Liver (tissue), 7 donors: ENCODE measurements at regions not wholly inside any gene's neighbourhood (a gene's known extent, or its start where the extent isn't known, plus 50 kb on each side); places are given as distances from the start of the nearest gene placed in this dataset.

Experiments
- DNase-seq: peaks from one replicate; pipeline ENCODE4 v3.0.0-alpha.2; 2017; ENCODE audit warnings: low spot score
- H3K27ac ChIP-seq, 2 donors: one replicate each; pipeline ENCODE4 v1.7.0; 2013; ENCODE audit warnings: inconsistent platforms in 2 of 2, low read length in 2 of 2, control low read depth in 1 of 2, low read depth in 1 of 2, mild to moderate bottlenecking in 1 of 2
- H3K27me3 ChIP-seq, 4 donors: one replicate each; pipeline versions ENCODE4 v1.6.1 to v1.7.0; 2013; ENCODE audit warnings: low read length in 3 of 4, inconsistent platforms in 1 of 4, mild to moderate bottlenecking in 1 of 4, moderate library complexity in 1 of 4; ENCODE audit not compliant: control insufficient read depth in 4 of 4, insufficient read depth in 4 of 4
- H3K36me3 ChIP-seq, 4 donors: one replicate each; pipeline versions ENCODE4 v1.6.1 to v1.7.0; 2013; ENCODE audit warnings: low read length in 3 of 4, mild to moderate bottlenecking in 3 of 4, low read depth in 1 of 4, moderate library complexity in 1 of 4; ENCODE audit not compliant: control insufficient read depth in 4 of 4, insufficient read depth in 3 of 4
- H3K4me1 ChIP-seq, 4 donors: one replicate each; pipeline versions ENCODE4 v1.6.1 to v1.7.0; 2013; ENCODE audit warnings: low read length in 3 of 4, mild to moderate bottlenecking in 3 of 4, moderate library complexity in 1 of 4; ENCODE audit not compliant: control insufficient read depth in 4 of 4, insufficient read depth in 4 of 4
- H3K4me3 ChIP-seq, 3 donors: one replicate each; pipeline versions ENCODE4 v1.6.1 to v1.7.0; 2013; ENCODE audit warnings: low read length in 3 of 3, control low read depth in 1 of 3, low read depth in 1 of 3, mild to moderate bottlenecking in 1 of 3
- H3K9ac ChIP-seq, 2 donors: one replicate each; pipeline ENCODE4 v1.7.0; 2013; ENCODE audit warnings: low read length in 2 of 2, mild to moderate bottlenecking in 2 of 2, moderate library complexity in 2 of 2, control low read depth in 1 of 2, low read depth in 1 of 2
- H3K9me3 ChIP-seq, 4 donors: one replicate each; pipeline versions ENCODE4 v1.6.1 to v1.7.0; 2013; ENCODE audit warnings: low read length in 3 of 4; ENCODE audit not compliant: control insufficient read depth in 4 of 4
- ATF3 ChIP-seq: IDR thresholded peaks from 2 replicates; pipeline ENCODE4 v1.6.1; 2016; ENCODE audit warnings: antibody characterized with exemption
- FOXA2 ChIP-seq: IDR thresholded peaks from 2 replicates; pipeline ENCODE4 v1.6.1; 2016; ENCODE audit warnings: antibody characterized with exemption
- HNF4A ChIP-seq, 2 donors: conservative IDR thresholded peaks; 2 replicates each; pipeline ENCODE4 v1.6.1; 2016; ENCODE audit warnings: antibody characterized with exemption in 2 of 2, mild to moderate bottlenecking in 2 of 2
- HNF4G ChIP-seq: IDR thresholded peaks from 2 replicates; pipeline ENCODE4 v1.6.1; 2016; ENCODE audit warnings: antibody characterized with exemption
- MAX ChIP-seq: IDR thresholded peaks from 2 replicates; pipeline ENCODE4 v1.6.1; 2016; ENCODE audit warnings: antibody characterized with exemption
- NR2F2 ChIP-seq: IDR thresholded peaks from 2 replicates; pipeline ENCODE4 v1.6.1; 2016; ENCODE audit warnings: antibody characterized with exemption
- REST ChIP-seq: IDR thresholded peaks from 2 replicates; pipeline ENCODE4 v1.6.1; 2016; ENCODE audit warnings: antibody characterized with exemption, mild to moderate bottlenecking
- RXRA ChIP-seq, 2 donors: IDR thresholded peaks; 2 replicates each; pipeline ENCODE4 v1.6.1; 2017 to 2018; ENCODE audit warnings: antibody characterized with exemption in 2 of 2, mild to moderate bottlenecking in 1 of 2
- SP1 ChIP-seq: IDR thresholded peaks from 2 replicates; pipeline ENCODE4 v1.6.1; 2018; ENCODE audit warnings: antibody characterized with exemption, mild to moderate bottlenecking
- TAF1 ChIP-seq: conservative IDR thresholded peaks from 2 replicates; pipeline ENCODE4 v1.6.1; 2016; ENCODE audit warnings: antibody characterized with exemption, mild to moderate bottlenecking
- ZBTB33 ChIP-seq: IDR thresholded peaks from 2 replicates; pipeline ENCODE4 v1.6.1; 2016; ENCODE audit warnings: antibody characterized with exemption
- WGBS: extraction: QIAGEN DNeasy Blood & Tissue Kit; methylation state at CpG from one replicate; pipeline ENCODE4 v1.1.7; 2013; 5-methylcytosine and 5-hydroxymethylcytosine counted together
- donor health status: healthy.
- donor health status: healthy.
- donor health status: healthy.
- donor health status: healthy.

- 72% methylated on average over 15 of the region's 15 CpGs for WGBS
- H3K4me1 ChIP-seq, result no peaks in the 10 kb centered on the region
- H3K9ac ChIP-seq, result no peak overlapping the region
- no peak overlapping the region for H3K4me3 ChIP-seq
- no peak overlapping the region for H3K27ac ChIP-seq
- no peaks in the 10 kb centered on the region for H3K27me3 ChIP-seq
- TF ChIP-seq RXRA (IDR thresholded peaks at IDR 0.05), result no peak
- no peak for TF ChIP-seq TAF1
- TF ChIP-seq ATF3, result no peak
- TF ChIP-seq HNF4G, result no peak
- TF ChIP-seq MAX, result no peak
- TF ChIP-seq REST, result no peak
- no peak for TF ChIP-seq NR2F2
- no peak for TF ChIP-seq FOXA2
- no peak for TF ChIP-seq HNF4A (conservative IDR thresholded peaks at IDR 0.05)
- TF ChIP-seq ZBTB33, result no peak
- no peak for TF ChIP-seq SP1
- no peaks in the 10 kb centered on the region for H3K36me3 ChIP-seq
- peak; percentile 73 for DNase-seq
- peaks cover 0 to 2% (median 0%) of the 10 kb centered on the region in 4 donors for H3K9me3 ChIP-seq
Measured at GRCh38 chr6:3650959-3651697, 100.4 kb downstream of the PXDC1 start.

- no peaks in the 10 kb centered on the region for H3K27me3 ChIP-seq
- H3K9me3 ChIP-seq, result peaks cover 0 to 2% (median 0%) of the 10 kb centered on the region in 4 donors
- no peaks in the 10 kb centered on the region for H3K36me3 ChIP-seq
- TF ChIP-seq NR2F2 (no peak), TAF1 (no peak)
- H3K4me1 ChIP-seq, result no peaks in the 10 kb centered on the region
- 94% methylated on average over 17 of the region's 17 CpGs for WGBS
- H3K27ac ChIP-seq, result no peak overlapping the region
- DNase-seq, result peak; percentile 62
- H3K9ac ChIP-seq, result no peak overlapping the region
- no peak overlapping the region for H3K4me3 ChIP-seq
Measured at GRCh38 chr6:3650076-3650958, 101.2 kb downstream of the PXDC1 start.
